AG04450 (cell line): ENCODE measurements at regions not wholly inside any gene's neighbourhood (a gene's known extent, or its start where the extent isn't known, plus 50 kb on each side); places are given as distances from the start of the nearest gene placed in this dataset.

Experiments
- CTCF ChIA-PET: fragments of 300-600, 350-600 bp; formaldehyde crosslinking; extraction: SDS; loops from one replicate; lab custom pipeline; 2022; ENCODE audit warnings: antibody characterized with exemption, inconsistent platforms; lab: Charles Lee
- POLR2A ChIA-PET: fragments of 350-600 bp; formaldehyde crosslinking; extraction: SDS; loops from one replicate; lab custom pipeline; 2021; ENCODE audit warnings: antibody characterized with exemption, inconsistent platforms; lab: Yijun Ruan, JAX
- DNase-seq: peaks from one replicate; pipeline ENCODE4 v3.0.0-alpha.2; 2011; ENCODE audit warnings: low read depth, low spot score
- H3K27ac ChIP-seq: one replicate; pipeline ENCODE4 v1.5.1; 2012; ENCODE audit warnings: low read depth, low read length, control low read depth
- H3K27me3 ChIP-seq: one replicate; pipeline ENCODE4 v1.6.0; 2012; ENCODE audit warnings: low read length; ENCODE audit not compliant: control insufficient read depth, insufficient read depth
- H3K4me3 ChIP-seq: 2 replicates; pipeline ENCODE4 v1.5.1; 2011; ENCODE audit warnings: mild to moderate bottlenecking, low read depth, low read length, control low read depth
- H3K9me3 ChIP-seq: 2 replicates; pipeline ENCODE4 v1.5.1; 2012; ENCODE audit warnings: low read length; ENCODE audit not compliant: control insufficient read depth, insufficient read depth
- TF ChIP-seq, protein P1 (sequence below): IDR thresholded peaks from 2 replicates; pipeline ENCODE4 v1.5.1; 2011; ENCODE audit warnings: low read depth, low read length, control low read depth, inconsistent platforms

DNA sequence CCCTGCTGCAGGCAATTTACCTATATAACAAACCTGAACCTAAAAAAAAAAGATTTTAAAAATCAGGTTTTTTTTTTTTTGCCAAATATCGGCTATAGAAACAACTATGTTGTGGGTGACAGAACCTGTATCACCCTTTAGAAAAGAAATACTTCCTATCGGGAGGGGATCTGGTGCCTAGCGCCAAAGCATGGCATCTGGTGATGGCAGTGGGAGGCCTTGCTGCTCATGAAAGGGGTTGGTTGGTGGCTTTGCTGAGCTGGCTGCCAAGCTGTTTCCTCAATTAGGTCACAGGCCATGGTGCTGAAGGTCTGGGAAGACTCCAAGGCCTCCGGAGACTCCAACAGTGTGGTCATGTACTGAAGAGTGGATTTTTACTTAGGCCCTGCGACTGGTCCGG lies 328.5 kb downstream of the KLF5 start:
- TF ChIP-seq, protein P1, sequence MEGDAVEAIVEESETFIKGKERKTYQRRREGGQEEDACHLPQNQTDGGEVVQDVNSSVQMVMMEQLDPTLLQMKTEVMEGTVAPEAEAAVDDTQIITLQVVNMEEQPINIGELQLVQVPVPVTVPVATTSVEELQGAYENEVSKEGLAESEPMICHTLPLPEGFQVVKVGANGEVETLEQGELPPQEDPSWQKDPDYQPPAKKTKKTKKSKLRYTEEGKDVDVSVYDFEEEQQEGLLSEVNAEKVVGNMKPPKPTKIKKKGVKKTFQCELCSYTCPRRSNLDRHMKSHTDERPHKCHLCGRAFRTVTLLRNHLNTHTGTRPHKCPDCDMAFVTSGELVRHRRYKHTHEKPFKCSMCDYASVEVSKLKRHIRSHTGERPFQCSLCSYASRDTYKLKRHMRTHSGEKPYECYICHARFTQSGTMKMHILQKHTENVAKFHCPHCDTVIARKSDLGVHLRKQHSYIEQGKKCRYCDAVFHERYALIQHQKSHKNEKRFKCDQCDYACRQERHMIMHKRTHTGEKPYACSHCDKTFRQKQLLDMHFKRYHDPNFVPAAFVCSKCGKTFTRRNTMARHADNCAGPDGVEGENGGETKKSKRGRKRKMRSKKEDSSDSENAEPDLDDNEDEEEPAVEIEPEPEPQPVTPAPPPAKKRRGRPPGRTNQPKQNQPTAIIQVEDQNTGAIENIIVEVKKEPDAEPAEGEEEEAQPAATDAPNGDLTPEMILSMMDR, result no peak
- CTCF ChIA-PET, result interaction anchor here (0.6 kb wide), 1 partner anchor 578 kb away, joined by 4 read pairs; no protein-coding TSS in a partner anchor
- H3K9me3 ChIP-seq, result no peaks in the 10 kb centered on the region
- H3K27me3 ChIP-seq, result peaks cover under 1% of the 10 kb centered on the region
- H3K4me3 ChIP-seq, result no peak overlapping the region
- H3K27ac ChIP-seq, result no peak overlapping the region
- POLR2A ChIA-PET, result no interaction called here
- DNase-seq, result no peak

- CTCF ChIA-PET, result no interaction called here
- POLR2A ChIA-PET, result no interaction called here
These were observed 327.0 kb downstream of the KLF5 start for GRCh38 chr13:73385848-73386247.

DNA sequence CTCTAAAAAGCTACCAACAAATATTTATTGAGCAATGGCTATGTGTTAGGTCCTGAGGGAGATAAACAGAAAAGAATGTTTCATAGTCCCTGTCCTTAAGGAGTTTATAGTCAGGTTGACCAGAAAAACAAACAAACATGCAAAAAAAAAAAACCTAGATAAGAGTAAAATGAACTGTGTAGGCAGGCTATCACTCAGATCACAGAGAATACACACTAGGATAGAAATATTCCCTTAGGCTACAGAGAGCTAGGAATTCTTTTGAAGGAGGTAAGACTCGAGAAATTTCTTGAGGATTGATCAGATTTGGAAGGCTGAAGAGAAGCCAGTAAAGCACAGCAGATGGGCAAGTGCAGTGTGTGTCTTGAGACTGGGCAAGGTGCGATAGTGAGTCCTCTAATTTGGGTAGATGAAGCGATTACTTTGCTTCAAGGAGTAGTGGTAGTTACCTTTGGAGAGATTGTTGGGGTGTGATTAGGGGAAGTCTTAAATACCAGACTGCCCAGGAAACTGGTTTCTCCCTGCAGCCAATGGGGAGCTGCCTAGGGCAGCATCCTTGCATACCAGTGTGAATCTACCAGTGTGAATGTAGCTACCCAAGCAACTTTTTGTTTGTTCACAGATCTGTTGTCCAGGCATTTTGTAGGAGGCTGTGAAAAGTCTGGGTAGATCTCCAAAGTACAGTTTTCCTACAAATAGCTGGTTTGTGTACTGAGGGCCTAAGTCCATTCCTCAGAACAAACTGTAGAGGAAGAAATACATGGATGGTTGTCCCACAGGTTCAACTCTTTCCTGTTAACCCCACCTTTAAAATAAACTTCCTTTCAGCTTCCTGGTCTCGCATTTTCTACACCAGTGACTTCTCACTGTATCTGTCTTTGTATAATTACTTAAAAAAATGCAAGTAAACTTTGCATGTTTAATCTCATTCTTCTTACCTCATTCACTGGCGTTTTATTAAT lies 314.1 kb downstream of the KLF5 start:
- H3K9me3 ChIP-seq, result no peaks in the 10 kb centered on the region
- no peak overlapping the region for H3K4me3 ChIP-seq
- H3K27me3 ChIP-seq, result peaks cover 3% of the 10 kb centered on the region
- POLR2A ChIA-PET, result no interaction called here
- no peak for DNase-seq
- no peak overlapping the region for H3K27ac ChIP-seq
- CTCF ChIA-PET, result no interaction called here
- TF ChIP-seq, protein P1, result no peak

More at GRCh38 chr13:73385848-73386247, 327.0 kb downstream of the KLF5 start:
- H3K4me3 ChIP-seq, result no peak overlapping the region
- TF ChIP-seq, protein P1, result no peak
- no peaks in the 10 kb centered on the region for H3K9me3 ChIP-seq
- DNase-seq, result no peak
- H3K27me3 ChIP-seq, result peaks cover 3% of the 10 kb centered on the region
- no peak overlapping the region for H3K27ac ChIP-seq

- POLR2A ChIA-PET, result no interaction called here
- Histone ChIP-seq H3K9me3 (no peaks in the 10 kb centered on the region), H3K27me3 (peaks cover 6% of the 10 kb centered on the region), H3K27ac (no peak overlapping the region), H3K4me3 (no peak overlapping the region)
- DNase-seq, result no peak
- TF ChIP-seq, protein P1, result no peak
- CTCF ChIA-PET, result interaction anchor here (0.7 kb wide), 1 partner anchor 168 kb away, joined by 3 read pairs; no protein-coding TSS in a partner anchor
These were observed 311.3 kb downstream of the KLF5 start for GRCh38 chr13:73370066-73370465.

DNA sequence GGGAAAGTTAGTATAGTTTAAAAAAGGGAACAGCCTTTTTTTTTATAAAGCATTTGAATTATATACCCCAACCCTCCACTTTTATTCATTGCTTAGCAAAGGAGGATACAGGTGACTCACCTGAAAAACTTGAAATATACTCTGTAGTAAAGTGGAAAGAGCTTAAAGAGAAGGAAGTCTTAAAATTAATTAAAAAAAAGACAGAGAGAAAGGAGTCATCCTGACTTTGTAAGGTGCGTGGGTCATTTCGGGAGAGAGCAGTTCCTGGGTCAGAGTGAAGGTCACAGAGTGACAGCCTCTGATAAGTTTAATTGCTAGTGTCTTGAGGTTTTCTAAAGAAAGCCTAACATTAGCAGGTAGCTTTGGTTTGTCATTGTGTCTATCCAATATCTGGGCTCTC lies 310.3 kb downstream of the KLF5 start:
- TF ChIP-seq, protein P1, result no peak
- CTCF ChIA-PET, result interaction anchor here (0.6 kb wide), 1 partner anchor 309 kb away, joined by 11 read pairs; no protein-coding TSS in a partner anchor
- POLR2A ChIA-PET, result no interaction called here
- Histone ChIP-seq H3K27ac (no peak overlapping the region), H3K4me3 (no peak overlapping the region), H3K9me3 (no peaks in the 10 kb centered on the region), H3K27me3 (peaks cover 6% of the 10 kb centered on the region)
- no peak for DNase-seq
